GM18861 (cell line): ENCODE measurements at regions not wholly inside any gene's neighbourhood (a gene's known extent, or its start where the extent isn't known, plus 50 kb on each side); places are given as distances from the start of the nearest gene placed in this dataset.
"Not testable (repeated sequence)": the region's sequence is repeated elsewhere in the genome, so short reads cannot be mapped to it uniquely, and the experiment has no call there.

Source experiments
- ATAC-seq: cut with Tn5 transposase; IDR thresholded peaks from one replicate; pipeline ENCODE4 v1.9.1; 2021; ENCODE audit not compliant: unreplicated experiment

DNA sequence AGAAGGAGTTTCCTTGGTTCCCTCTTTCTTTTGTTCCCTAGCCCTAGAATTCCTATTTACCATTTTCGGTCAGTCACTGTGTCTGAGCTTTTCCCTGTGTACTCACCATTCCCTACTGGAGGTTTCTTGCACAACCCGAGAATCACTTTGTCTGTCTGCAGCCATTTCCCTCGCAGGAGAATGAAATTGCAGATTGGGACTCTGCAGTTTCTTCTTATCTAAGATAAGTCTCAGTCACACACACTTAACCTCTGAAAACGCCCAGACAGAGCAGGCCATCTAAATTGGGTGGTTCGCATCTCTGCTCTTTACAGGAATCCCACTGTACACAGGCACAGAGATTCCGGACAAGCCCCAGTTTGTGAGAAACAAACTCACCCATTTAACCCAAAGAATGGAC lies 58.6 kb upstream of the CNTNAP2 start:
- no peak for ATAC-seq

DNA sequence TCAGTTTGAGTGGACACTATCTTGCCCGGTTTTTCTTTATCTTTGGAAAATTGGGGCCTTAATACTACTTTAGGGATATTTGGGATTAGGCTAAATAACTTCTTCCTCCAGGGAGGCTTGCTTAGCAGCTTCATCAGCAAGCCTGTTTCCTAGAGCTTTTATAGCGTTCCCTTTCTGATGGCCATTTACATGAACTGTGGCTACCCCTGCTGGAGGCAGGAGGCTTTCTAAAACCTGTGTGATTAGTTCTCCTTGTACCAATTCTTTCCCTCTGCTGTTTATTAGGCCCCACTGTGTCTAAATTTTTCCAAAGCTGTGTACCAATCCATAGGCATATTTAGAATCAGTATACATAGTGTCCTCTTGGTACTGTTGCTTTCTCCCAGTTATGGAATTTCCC lies 61.7 kb upstream of the CNTNAP2 start:
- ATAC-seq: no peak

DNA sequence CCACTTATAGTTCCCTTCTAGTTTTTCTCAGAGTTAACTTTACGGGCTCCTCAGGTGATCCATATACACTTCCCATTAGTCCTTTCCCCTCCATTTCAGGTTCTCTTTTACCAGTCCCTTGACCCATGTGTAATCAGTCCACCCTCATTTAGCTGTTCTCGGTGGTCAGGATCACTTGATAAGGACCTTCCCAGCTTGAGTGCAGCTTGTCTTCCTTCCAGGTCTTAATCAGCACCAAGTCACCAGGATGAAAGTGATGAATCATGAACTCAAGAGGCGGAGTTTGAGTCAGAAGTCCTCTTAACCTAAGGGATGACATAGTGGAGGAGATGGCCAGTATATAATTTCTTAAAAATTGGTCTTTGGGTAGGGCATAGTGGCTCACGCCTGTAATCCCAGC lies 63.1 kb upstream of the CNTNAP2 start:
- no peak for ATAC-seq

DNA sequence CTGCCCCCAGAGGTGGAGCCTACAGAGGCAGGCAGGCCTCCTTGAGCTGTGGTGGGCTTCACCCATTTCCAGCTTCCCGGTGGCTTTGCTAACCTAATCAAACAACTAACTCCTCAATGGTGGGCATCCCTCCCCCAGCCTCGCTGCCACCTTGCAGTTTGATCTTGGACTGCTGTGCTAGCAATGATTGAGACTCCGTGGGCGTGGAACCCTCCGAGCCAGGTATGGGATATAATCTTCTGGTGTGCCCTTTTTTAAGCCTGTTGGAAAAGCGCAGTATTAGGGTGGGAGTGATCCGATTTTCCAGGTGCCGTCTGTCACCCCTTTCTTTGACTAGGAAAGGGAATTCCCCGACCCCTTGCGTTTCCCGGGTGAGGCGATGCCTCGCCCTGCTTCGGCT lies 73.3 kb upstream of the CNTNAP2 start:
- not testable (repeated sequence) for ATAC-seq

DNA sequence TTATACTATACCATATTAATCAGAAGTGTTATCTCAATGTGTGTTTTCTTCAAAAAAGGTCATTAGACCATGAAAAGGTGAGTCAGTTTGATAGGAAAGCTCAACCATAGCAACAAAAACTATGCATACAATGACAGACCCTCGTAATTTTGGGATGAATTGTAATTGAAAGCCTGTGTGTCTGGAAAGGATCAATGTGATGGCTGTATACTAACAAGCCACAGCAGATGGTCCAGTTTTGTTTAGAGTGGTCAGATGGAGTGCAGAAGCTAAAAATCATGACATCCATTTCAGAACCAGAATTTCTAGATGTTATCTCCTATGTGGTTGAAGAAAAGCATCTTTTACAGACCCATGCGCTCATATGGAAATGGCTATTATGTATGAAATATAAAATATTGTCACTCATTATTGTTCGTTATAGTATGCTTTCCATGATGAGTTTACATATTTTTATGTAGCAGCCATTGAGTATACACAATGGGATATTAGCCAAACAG lies 88.3 kb upstream of the CNTNAP2 start:
- no peak for ATAC-seq

DNA sequence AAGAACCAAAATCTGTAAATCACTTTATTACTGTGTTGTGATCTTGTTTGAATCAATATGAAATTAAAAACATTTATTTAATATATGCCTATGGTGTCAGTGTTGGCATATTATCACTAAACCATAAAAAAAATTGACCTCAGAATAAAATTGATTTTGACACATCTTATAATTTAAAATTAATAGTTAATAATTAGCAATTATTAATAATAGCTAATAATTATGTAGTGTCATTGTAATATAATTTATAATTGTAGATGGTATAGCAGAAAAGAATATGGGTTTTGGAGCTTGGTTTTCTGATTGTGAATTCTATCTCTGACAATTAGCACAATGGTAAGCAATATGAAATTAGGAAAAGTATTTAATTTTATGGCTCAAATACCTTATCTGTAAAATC lies 89.4 kb upstream of the CNTNAP2 start:
- no peak for ATAC-seq

DNA sequence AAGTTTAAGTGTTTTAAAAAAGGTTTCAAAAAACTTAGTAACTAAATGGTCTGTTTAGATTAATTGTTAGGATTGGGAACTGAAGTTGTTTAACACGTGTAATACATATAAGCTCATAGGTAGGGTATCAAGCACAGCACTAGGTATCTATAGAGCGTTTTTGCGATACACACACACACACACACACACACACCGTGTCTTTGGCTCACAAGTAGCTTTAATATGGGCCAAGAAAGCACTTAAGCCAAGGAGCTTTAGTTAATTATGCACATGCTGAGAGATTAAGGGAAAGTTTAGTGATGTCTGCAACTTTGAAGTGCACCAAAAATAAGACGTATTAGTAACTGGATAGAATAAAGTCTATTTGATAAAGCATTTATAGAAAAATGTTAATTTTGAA lies 93.8 kb upstream of the CNTNAP2 start:
- no peak for ATAC-seq

DNA sequence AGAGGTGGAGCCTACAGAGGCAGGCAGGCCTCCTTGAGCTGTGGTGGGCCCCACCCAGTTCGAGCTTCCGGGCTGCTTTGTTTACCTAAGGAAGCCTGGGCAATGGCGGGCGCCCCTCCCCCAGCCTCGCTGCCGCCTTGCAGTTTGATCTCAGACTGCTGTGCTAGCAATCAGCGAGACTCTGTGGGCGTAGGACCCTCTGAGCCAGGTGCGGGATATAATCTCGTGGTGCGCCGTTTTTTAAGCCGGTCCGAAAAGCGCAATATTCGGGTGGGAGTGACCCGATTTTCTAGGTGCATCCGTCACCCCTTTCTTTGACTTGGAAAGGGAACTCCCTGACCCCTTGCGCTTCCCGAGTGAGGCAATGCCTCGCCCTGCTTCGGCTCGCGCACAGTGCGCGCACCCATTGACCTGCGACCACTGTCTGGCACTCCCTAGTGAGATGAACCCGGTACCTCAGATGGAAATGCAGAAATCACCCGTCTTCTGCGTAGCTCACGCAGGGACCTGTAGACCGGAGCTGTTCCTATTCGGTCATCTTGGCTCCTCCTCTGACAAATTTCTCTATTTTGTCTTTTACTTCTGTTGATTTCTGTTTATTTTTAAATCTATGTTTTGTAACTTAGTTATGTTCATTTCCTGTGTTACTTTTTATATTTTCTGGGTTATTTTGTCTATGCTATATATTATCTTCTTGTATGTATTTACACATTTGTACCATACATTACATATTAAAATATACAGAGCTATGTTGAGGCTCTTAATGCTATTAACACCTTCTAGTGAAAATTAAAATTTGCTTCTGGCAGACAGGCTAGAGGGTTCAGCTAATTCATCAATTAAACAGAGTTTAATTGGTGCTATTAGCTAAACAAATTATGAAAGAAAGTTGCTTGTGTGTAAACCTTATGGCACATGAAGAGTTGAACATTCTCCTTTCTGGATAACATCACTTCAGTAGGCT lies 97.3 kb upstream of the CNTNAP2 start:
- ATAC-seq: not testable (repeated sequence)

DNA sequence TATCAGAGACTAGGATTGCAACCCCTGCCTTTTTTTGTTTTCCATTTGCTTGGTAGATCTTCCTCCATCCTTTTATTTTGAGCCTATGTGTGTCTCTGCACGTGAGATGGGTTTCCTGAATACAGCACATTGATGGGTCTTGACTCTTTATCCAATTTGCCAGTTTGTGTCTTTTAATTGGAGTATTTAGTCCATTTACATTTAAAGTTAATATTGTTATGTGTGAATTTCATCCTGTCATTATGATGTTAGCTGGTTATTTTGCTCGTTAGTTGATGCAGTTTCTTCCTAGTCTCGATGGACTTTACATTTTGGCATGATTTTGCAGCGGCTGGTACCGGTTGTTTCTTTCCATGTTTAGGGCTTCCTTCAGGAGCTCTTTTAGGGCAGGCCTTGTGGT lies 99.2 kb upstream of the CNTNAP2 start:
- ATAC-seq: not testable (repeated sequence)

DNA sequence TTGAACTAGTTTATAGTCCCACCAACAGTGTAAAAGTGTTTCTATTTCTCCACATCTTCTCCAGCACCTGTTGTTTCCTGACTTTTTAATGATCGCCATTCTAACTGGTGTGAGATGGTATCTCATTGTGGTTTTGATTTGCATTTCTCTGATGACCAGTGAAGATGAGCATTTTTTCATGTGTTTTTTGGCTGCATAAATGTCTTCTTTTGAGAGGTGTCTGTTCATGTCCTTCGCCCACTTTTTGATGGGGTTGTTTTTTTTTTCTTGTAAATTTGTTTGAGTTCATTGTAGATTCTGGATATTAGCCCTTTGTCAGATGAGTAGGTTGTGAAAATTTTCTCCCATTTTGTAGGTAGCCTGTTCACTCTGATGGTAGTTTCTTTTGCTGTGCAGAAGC lies 102.4 kb upstream of the CNTNAP2 start:
- ATAC-seq: not testable (repeated sequence)

DNA sequence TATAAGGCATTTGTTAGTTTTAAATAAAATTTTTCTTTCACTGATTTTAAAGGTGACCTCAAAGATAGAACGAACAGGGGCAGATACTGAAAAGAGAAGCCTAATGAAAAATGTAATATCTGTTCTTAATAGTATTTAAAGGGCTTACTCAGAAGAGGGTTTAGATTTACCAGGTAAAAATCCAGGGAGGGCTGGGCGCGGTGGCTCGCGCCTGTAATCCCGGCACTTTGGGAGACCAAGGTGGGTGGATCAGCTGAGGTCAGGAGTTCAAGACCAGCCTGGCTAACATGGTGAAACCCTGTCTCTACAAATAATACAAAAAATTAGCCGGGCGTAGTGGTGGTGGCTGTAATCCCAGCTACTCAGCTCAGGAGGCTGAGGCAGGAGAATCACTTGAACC lies 108.3 kb upstream of the CNTNAP2 start:
- ATAC-seq: no peak

DNA sequence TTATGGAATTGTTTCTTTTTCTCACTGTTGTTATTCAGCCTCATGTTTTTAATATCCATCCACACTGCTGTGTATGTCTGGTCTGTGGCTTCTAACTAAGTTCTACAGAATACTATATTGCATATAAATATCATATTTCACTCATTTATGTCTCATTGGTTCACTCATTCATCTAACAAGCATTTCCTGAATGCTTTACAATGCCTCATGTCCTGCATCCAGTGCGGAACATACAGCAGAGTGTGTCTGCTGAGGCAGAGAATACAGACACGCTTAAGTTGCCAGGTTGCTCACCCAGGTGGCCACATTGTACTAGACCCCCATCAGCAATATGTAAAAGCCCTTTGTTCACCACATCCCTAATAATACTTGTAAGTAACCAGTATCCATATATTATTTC lies 111.8 kb upstream of the CNTNAP2 start:
- no peak for ATAC-seq

DNA sequence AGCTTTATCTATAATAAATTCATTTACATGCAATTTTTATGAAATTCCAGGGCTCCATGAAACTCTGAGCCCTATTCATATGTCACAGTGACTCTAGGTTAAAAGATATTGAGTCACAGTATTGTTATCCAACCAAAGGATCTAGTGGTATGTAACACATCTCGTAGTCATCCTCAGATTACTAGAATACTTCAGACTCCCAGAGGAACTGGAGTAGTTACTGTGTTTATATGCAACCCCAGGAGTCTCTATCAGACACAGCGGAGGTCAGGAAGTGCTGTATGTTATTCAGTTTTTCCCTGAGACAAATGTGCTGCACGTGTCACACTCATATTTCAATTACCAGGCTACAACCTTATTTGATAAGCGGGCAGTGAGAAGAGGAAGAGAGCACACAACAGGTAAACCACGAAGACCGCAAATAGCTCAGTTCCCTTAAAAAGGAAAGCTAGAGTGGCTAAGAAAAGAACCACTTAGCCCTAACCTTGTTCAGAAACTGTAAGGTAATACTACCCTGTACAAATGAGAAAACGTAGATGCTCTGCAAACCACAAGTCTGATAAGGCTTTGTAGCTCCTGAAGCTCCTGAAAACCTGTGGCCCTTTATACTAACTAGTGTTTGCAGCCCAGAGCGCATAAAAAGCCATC lies 114.0 kb upstream of the CNTNAP2 start:
- peak; percentile 92 for ATAC-seq

DNA sequence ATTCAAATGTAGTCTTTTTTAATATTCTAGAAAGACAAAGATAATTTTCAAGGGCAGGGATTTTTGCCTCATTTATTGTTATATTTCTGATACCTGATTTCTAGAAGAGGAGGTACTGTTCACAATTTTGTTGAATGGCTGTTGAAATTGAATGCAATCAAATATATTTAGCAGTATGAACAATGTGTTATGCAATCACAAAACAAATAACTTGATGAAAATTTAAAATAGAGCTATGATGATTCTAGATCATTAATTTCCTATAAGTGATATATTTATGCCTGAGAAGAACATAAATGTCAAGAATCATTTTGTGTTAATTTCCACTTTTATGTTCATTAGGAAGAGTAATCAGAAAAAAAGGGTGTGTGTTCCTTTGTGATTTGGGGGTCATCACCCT lies 114.6 kb upstream of the CNTNAP2 start:
- ATAC-seq: no peak

DNA sequence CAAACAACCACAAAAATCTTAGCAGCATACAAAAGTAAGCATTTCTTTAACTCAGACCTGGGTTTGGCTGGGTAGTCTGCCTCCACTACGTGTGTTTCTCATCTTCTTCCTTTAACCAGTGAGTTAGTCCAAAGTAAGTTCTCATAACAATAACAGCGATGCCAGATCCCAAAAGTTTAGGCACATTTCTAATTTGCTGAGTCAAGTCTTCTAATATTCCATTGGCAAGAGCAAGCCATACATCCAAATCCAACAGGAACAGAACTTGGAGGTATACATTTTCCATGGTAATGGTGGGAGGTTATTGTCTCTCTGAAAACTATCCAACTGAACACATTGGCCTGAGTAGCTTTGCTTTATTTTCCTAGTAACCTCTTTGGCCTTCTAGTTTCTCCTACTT lies 115.7 kb upstream of the CNTNAP2 start:
- no peak for ATAC-seq

DNA sequence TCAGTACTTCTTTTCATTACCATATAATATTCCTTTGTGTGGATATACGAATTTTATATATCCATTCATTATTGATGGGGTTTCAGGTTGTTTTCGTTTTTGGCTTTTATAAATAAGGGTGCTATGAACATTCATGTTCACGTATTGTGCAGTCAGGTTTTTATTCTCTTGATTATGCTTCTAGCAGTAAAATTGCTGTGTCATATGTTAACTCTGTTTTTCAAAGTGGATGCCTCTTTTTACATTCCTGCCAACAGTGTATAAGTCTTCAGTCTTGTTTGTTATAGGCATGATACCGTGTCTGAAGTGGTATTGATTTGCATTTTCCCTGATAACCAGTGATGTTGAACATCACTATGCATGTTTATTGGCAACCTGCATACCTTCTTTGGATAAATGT lies 127.1 kb upstream of the CNTNAP2 start:
- ATAC-seq: no peak

DNA sequence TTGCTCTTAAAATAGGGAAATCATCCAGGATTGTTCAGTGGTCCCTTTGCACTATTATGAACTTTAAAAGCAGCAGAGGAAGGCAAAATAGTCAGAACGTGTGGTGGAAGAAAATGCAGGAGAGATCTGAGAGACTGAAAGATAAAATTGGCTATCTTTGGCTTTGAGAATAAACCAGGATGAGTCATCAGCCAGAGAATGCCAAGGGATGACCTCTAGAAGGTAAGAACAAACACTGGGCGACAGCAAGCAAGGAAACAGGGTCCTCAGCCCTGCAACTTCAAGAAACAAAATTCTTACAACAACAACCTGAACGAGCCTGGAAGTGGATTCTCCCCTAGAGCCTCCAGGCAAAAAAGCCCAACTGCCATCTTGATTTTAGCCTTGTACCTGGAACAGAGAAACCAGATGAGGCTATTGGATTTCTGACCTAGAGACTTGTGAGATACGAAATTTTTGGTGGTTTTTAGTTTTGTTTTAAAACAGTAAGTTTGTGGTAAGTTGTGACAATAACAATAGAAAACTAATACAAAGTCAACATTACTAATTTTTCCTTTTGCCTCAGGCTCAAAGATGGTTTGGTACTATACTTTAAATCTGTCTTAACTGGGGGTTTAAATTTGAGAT lies 130.2 kb upstream of the CNTNAP2 start:
- no peak for ATAC-seq

DNA sequence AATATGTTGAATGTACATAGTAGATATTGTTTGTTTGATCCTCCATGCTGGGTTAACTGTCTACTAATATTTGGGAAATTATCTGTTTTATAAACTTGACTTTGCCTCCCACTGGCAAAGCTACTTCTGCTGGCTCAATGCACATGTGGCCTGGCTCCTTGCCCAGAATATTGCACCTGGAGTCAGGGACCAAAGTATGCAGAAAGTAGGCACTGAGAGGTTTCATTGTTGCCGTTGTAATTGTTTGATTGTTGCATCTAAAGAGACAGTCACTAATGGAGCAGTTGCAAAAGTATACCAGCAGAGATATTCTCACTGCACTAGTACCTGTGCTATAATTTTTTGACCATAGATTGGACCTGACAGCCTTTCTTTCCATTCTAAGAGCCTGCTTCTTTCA lies 137.8 kb upstream of the CNTNAP2 start:
- no peak for ATAC-seq

DNA sequence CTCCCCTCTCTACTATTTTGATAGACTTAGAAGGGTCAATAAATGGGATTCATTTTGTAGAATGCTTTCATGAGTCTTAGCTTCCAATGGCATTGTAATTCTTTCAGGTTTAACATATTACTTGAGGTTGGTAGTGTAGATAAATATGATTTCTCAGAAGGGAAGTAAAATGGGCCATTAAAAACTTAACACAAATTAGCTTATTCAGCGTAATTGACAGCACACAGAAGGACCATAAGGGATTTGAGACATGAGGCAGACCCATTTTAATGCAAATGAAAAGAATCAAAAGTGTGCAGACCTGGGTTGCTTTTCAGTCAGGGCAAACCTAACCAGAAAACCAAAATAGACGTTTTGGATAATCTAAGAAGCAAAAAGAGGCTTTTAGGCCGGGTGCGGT lies 156.6 kb upstream of the CNTNAP2 start:
- no peak for ATAC-seq

DNA sequence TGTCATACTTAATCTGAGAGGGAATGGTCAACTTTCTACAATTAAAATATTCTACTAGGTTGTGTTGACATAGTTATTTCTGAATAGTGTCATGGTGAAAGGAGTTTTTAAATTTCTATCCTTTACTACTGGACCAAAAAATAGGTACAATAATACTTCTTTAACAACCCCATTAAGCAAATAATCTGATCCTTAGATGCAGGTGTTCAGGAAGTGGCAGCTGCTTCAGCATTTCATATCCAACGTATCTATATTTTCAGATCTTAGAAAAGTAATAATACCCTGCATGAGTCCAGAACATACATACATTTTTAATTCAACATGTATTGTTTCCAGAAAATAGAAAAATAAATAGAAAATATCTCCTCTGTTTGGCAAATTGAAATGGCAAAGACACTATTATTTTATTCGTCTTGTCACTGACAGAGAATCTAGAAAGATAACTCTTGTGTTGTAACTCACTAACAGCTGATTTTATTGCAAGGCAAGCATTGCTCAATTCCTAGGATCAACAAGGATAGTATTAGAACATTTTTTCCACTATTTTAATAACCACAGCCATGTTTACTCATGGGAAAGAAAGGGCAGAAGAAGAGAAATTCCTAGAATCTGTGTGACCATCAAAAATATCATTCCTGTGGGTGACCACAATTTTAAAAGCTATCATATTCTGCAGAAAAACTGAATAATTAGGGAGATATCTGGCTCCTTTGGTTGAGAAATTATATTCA lies 159.3 kb upstream of the CNTNAP2 start:
- ATAC-seq: no peak

DNA sequence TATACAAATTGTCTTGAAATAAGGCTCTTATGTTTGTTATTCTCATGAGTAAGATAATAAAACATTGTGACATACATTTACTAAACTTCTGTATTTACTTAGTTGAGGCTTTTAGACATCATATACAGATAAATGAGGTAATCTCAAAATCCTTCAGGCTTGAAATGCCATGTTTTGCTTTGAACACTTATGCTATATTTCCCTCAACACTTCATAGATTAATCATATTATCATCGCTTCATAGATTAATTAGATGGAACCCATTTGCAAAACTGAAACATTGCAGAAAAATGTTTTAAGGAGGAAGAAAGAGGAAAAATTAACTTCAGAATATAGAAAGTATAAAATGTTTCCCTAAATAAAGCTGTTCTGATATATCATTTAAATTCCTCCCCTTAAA lies 165.0 kb upstream of the CNTNAP2 start:
- no peak for ATAC-seq
